Testis (tissue), 2 donors: ENCODE measurements at regions not wholly inside any gene's neighbourhood (a gene's known extent, or its start where the extent isn't known, plus 50 kb on each side); places are given as distances from the start of the nearest gene placed in this dataset.

Experiments
- POLR2A ChIP-seq: fragments of 450-650 bp; IDR thresholded peaks from one replicate; pipeline ENCODE4 v1.6.1; 2017; ENCODE audit warnings: antibody characterized with exemption, mild to moderate bottlenecking, moderate library complexity
- TF ChIP-seq, protein P1 (sequence below), 3 experiments: fragments of 450-650 bp in 2 of 3; fragments of 200-600 bp in 1 of 3; sonication (generic) in 1 of 3; IDR thresholded peaks; one replicate each; pipeline ENCODE4 v1.5.1; 2016 to 2019; ENCODE audit warnings: antibody characterized with exemption in 3 of 3, mild to moderate bottlenecking in 2 of 3, moderate library complexity in 1 of 3

GRCh38 chr14:94673781-94674231 is 61.6 kb downstream of the SERPINA3 start:
- TF ChIP-seq, protein P1, sequence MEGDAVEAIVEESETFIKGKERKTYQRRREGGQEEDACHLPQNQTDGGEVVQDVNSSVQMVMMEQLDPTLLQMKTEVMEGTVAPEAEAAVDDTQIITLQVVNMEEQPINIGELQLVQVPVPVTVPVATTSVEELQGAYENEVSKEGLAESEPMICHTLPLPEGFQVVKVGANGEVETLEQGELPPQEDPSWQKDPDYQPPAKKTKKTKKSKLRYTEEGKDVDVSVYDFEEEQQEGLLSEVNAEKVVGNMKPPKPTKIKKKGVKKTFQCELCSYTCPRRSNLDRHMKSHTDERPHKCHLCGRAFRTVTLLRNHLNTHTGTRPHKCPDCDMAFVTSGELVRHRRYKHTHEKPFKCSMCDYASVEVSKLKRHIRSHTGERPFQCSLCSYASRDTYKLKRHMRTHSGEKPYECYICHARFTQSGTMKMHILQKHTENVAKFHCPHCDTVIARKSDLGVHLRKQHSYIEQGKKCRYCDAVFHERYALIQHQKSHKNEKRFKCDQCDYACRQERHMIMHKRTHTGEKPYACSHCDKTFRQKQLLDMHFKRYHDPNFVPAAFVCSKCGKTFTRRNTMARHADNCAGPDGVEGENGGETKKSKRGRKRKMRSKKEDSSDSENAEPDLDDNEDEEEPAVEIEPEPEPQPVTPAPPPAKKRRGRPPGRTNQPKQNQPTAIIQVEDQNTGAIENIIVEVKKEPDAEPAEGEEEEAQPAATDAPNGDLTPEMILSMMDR (IDR thresholded peaks at IDR 0.05), result no peak
- TF ChIP-seq POLR2A, result no peak
